ENCODE measurements at regions not wholly inside any gene's neighbourhood (a gene's known extent, or its start where the extent isn't known, plus 50 kb on each side); places are given as distances from the start of the nearest gene placed in this dataset.
"Not testable (repeated sequence)": the region's sequence is repeated elsewhere in the genome, so short reads cannot be mapped to it uniquely, and the experiment has no call there.

GRCh38 chrX:23513121-23513520, 154.2 kb upstream of the PRDX4 start:
- Histone ChIP-seq H3K9ac (ENCODE audit: insufficient read length) (no peak overlapping the region), H3K4me3 (no peak overlapping the region), H3K36me3 (ENCODE audit: insufficient read depth, low read length) (no peaks in the 10 kb centered on the region), H3K9me3 (ENCODE audit: low read depth, low read length) (no peaks in the 10 kb centered on the region), H3K27ac (no peak overlapping the region)
- TF ChIP-seq EZH2 (IDR thresholded peaks at IDR 0.05) (no peak), POLR2AphosphoS5 (IDR thresholded peaks at IDR 0.05; ENCODE audit: borderline replicate concordance, low read depth, low read length) (no peak), FOXP2 (optimal IDR thresholded peaks at IDR 0.05; ENCODE audit: control extremely low read depth, extremely low read length, insufficient read depth) (no peak)
- no peak for DNase-seq (ENCODE audit: low read depth, low spot score)

- TF ChIP-seq POLR2AphosphoS5 (IDR thresholded peaks at IDR 0.05; ENCODE audit: borderline replicate concordance, low read depth, low read length) (no peak), FOXP2 (optimal IDR thresholded peaks at IDR 0.05; ENCODE audit: control extremely low read depth, extremely low read length, insufficient read depth) (no peak), EZH2 (IDR thresholded peaks at IDR 0.05) (no peak)
- H3K27ac ChIP-seq: no peak overlapping the region
- H3K4me3 ChIP-seq: no peak overlapping the region
- H3K36me3 ChIP-seq (ENCODE audit: insufficient read depth, low read length): no peaks in the 10 kb centered on the region
- no peak overlapping the region for H3K9ac ChIP-seq (ENCODE audit: insufficient read length)
- no peaks in the 10 kb centered on the region for H3K9me3 ChIP-seq (ENCODE audit: low read depth, low read length)
- DNase-seq (ENCODE audit: low read depth, low spot score): no peak
Measured at GRCh38 chrX:23514082-23514481, 153.2 kb upstream of the PRDX4 start.

GRCh38 chrX:23515028-23515427, 152.3 kb upstream of the PRDX4 start:
- H3K36me3 ChIP-seq (ENCODE audit: insufficient read depth, low read length): no peaks in the 10 kb centered on the region
- H3K9ac ChIP-seq (ENCODE audit: insufficient read length): no peak overlapping the region
- H3K9me3 ChIP-seq (ENCODE audit: low read depth, low read length): no peaks in the 10 kb centered on the region
- H3K4me3 ChIP-seq: no peak overlapping the region
- DNase-seq (ENCODE audit: low read depth, low spot score): no peak
- no peak for TF ChIP-seq POLR2AphosphoS5 (IDR thresholded peaks at IDR 0.05; ENCODE audit: borderline replicate concordance, low read depth, low read length)
- no peak overlapping the region for H3K27ac ChIP-seq

- not testable (repeated sequence) for DNase-seq (ENCODE audit: low read depth, low spot score); H3K27ac ChIP-seq; H3K36me3 ChIP-seq (ENCODE audit: insufficient read depth, low read length); H3K9me3 ChIP-seq (ENCODE audit: low read depth, low read length); H3K9ac ChIP-seq (ENCODE audit: insufficient read length); H3K4me3 ChIP-seq
Measured at GRCh38 chrX:23523026-23523657, 144.2 kb upstream of the PRDX4 start.

- no peaks in the 10 kb centered on the region for H3K36me3 ChIP-seq (ENCODE audit: insufficient read depth, low read length)
- no peak overlapping the region for H3K4me3 ChIP-seq
- no peak for DNase-seq (ENCODE audit: low read depth, low spot score)
- no peaks in the 10 kb centered on the region for H3K9me3 ChIP-seq (ENCODE audit: low read depth, low read length)
- H3K27ac ChIP-seq: no peak overlapping the region
- no peak overlapping the region for H3K9ac ChIP-seq (ENCODE audit: insufficient read length)
- no peak for TF ChIP-seq EZH2 (IDR thresholded peaks at IDR 0.05)
- no peak for TF ChIP-seq POLR2AphosphoS5 (IDR thresholded peaks at IDR 0.05; ENCODE audit: borderline replicate concordance, low read depth, low read length)
- no peak for TF ChIP-seq FOXP2 (optimal IDR thresholded peaks at IDR 0.05; ENCODE audit: control extremely low read depth, extremely low read length, insufficient read depth)
Measured at GRCh38 chrX:23524467-23524866, 142.8 kb upstream of the PRDX4 start.

GRCh38 chrX:23525531-23525930, 141.8 kb upstream of the PRDX4 start:
- no peak for TF ChIP-seq EZH2 (IDR thresholded peaks at IDR 0.05)
- TF ChIP-seq FOXP2 (optimal IDR thresholded peaks at IDR 0.05; ENCODE audit: control extremely low read depth, extremely low read length, insufficient read depth): no peak
- no peak for TF ChIP-seq POLR2AphosphoS5 (IDR thresholded peaks at IDR 0.05; ENCODE audit: borderline replicate concordance, low read depth, low read length)
- DNase-seq (ENCODE audit: low read depth, low spot score): no peak
- no peaks in the 10 kb centered on the region for H3K36me3 ChIP-seq (ENCODE audit: insufficient read depth, low read length)
- no peak overlapping the region for H3K27ac ChIP-seq
- no peak overlapping the region for H3K4me3 ChIP-seq
- H3K9me3 ChIP-seq (ENCODE audit: low read depth, low read length): no peaks in the 10 kb centered on the region
- no peak overlapping the region for H3K9ac ChIP-seq (ENCODE audit: insufficient read length)

- DNase-seq (ENCODE audit: low read depth, low spot score): no peak
- no peak overlapping the region for H3K27ac ChIP-seq
- no peaks in the 10 kb centered on the region for H3K36me3 ChIP-seq (ENCODE audit: insufficient read depth, low read length)
- TF ChIP-seq FOXP2 (optimal IDR thresholded peaks at IDR 0.05; ENCODE audit: control extremely low read depth, extremely low read length, insufficient read depth) (no peak), POLR2AphosphoS5 (IDR thresholded peaks at IDR 0.05; ENCODE audit: borderline replicate concordance, low read depth, low read length) (no peak), EZH2 (IDR thresholded peaks at IDR 0.05) (no peak)
- H3K4me3 ChIP-seq: no peak overlapping the region
- no peak overlapping the region for H3K9ac ChIP-seq (ENCODE audit: insufficient read length)
- H3K9me3 ChIP-seq (ENCODE audit: low read depth, low read length): no peaks in the 10 kb centered on the region
Measured at GRCh38 chrX:23540532-23540931, 126.8 kb upstream of the PRDX4 start.

- Histone ChIP-seq H3K4me3 (peak overlapping the region; percentile 49), H3K9me3 (ENCODE audit: low read depth, low read length) (no peaks in the 10 kb centered on the region), H3K36me3 (ENCODE audit: insufficient read depth, low read length) (no peaks in the 10 kb centered on the region), H3K27ac (peak overlapping the region; percentile 56), H3K9ac (ENCODE audit: insufficient read length) (no peak overlapping the region)
- TF ChIP-seq EZH2 (IDR thresholded peaks at IDR 0.05) (no peak), FOXP2 (optimal IDR thresholded peaks at IDR 0.05; ENCODE audit: control extremely low read depth, extremely low read length, insufficient read depth) (peak; percentile 9), POLR2AphosphoS5 (IDR thresholded peaks at IDR 0.05; ENCODE audit: borderline replicate concordance, low read depth, low read length) (no peak)
- no peak for DNase-seq (ENCODE audit: low read depth, low spot score)
Measured at GRCh38 chrX:23548164-23548563, 119.1 kb upstream of the PRDX4 start.

GRCh38 chrX:23552303-23552702, 115.0 kb upstream of the PRDX4 start:
- TF ChIP-seq FOXP2 (optimal IDR thresholded peaks at IDR 0.05; ENCODE audit: control extremely low read depth, extremely low read length, insufficient read depth) (no peak), POLR2AphosphoS5 (IDR thresholded peaks at IDR 0.05; ENCODE audit: borderline replicate concordance, low read depth, low read length) (no peak), EZH2 (IDR thresholded peaks at IDR 0.05) (no peak)
- no peak overlapping the region for H3K4me3 ChIP-seq

More at GRCh38 chrX:23552303-23552702, 115.0 kb upstream of the PRDX4 start:
- peak overlapping the region; percentile 25; the same call in 1 of the 2 replicates for H3K27ac ChIP-seq
- no peaks in the 10 kb centered on the region for H3K36me3 ChIP-seq (ENCODE audit: insufficient read depth, low read length)
- DNase-seq (ENCODE audit: low read depth, low spot score): no peak
- no peak overlapping the region for H3K9ac ChIP-seq (ENCODE audit: insufficient read length)
- H3K9me3 ChIP-seq (ENCODE audit: low read depth, low read length): no peaks in the 10 kb centered on the region
